NCI-H446 (cell line): ENCODE measurements at regions not wholly inside any gene's neighbourhood (a gene's known extent, or its start where the extent isn't known, plus 50 kb on each side); places are given as distances from the start of the nearest gene placed in this dataset.
"Not testable (repeated sequence)": the region's sequence is repeated elsewhere in the genome, so short reads cannot be mapped to it uniquely, and the experiment has no call there.

Experiments used
- DNase-seq, 2 experiments: peaks; one replicate each; lab custom pipeline; 2025; lab: John Stamatoyannopoulos, UW

DNA sequence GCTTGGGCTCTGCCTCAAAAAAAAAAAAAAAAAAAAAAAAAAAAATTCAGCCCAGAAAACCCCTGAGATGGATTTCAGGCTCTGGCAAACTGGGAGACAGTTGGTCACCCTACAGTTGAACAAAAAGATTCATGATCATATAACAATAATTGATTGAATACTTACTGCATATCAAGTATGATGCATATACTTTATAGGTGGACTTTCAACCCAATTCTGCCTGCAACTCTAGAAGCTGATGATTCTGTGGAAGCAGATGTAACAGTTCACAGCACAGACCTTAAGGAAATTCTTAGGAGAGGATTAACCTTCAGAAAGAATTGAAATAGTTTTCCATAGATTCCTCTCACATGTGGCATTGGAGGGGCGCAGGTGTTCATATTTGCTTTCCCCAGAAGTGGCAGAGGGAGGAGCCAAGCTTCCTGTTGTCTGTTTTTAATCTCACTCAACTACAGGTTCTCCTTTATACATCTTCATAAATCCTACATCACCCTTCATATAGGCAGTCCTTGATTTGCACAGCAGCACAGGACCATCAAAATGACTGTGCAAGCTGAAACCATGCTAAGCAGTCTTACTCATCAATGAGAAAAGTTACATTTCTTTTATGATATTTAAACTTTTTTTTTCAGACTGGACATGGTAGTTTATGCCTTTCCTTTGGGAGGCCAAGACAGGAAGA lies 149.4 kb upstream of the KLF3 start:
- DNase-seq: no peak

DNA sequence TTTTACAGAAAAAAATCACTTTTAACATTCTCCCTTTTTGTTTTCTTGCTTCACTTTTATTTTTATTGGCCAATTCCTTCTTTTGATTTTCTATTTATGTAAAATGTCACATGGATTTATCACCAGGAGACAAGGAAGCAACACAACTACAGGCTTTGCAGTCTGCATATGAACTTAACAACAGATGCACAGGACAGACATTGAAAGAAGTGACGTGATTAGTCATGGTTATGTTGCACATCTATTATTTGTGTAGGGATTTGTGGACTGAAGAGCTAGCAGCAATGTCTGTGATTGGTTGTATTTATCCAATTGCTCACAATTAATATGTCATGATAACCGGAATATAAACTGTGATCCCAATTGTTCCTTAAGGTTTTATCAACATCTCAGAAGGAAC lies 147.8 kb upstream of the KLF3 start:
- DNase-seq: no peak

DNA sequence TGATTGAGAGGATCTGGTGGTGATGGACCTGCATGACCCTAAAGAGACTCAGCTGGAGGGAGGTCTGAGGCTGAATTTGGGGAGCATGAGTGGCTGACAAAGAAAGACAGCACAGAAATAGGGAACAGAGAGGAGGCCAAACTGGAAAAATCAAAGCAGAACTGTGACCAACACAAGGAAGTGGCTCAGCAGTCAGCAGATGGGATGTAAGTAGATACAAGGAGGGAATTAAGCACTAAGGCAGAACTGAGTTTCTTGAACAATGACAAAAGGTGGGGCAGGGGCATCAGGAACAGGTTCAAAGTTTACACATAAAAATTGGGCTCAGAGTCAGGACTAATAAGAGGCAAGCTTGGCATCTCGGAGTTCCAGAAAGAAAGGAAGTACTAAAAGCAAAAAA lies 144.3 kb upstream of the KLF3 start:
- no peak for DNase-seq

DNA sequence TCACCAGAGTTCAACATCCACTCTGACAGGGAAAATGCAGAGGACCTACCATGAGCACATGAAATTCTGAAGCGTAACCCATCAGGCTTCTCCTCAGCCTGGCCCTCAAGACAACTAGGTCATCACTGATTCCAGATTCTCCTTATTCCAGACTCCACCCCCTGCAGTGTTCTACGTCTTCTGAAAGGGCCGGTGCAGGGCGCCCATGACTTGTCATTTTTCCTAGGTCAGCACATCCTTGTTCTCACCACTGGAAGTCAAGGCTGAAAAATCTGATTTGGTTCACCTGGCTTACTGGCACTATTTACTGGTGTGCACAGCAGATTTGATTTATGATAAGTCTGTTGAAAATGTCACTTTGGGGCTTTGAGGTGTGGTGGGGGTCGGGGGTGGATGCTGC lies 140.9 kb upstream of the KLF3 start:
- no peak for DNase-seq

DNA sequence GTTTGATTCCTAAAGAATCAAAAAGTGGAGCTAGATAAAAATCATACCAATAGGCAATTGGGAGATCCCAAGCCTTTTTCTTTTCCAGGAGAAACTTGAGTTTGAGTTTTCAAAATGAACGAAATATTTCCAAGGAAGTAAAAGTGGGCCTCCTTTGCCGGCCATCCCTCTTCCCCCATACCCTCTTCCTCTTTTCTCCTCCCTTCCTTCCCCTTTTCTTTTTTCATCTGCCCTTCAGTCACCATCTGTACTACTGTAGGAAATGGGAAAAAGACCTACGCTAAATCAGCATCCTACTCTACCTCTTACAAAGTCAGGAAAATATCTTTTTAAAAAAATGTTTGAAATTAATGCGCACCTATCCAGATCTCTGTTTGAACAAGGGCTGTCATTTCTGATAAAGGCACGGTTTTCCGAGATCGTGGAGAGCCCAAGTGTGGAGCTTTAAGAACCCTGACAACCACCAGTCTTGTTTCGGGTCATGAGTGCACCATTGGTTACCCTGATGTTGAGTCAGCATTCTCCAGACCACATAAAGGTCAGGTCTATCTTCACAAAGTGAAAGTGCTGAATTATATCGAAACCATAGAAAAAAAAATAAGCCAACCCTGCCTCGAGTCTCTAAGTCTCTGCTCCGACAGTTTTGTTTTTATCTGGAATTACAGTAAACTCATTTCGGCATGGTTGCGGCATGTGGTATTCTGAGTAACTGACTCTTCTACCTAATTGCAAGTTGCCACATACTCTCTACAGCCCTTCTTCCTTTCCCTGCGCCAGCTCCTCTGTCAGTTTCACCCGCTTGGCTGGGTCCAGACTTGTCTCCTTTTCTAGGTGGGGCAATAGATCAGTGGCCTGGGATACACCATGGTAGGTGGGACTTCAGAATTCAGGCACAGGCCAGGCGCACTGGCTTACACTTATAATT lies 140.2 kb upstream of the KLF3 start:
- no peak for DNase-seq

DNA sequence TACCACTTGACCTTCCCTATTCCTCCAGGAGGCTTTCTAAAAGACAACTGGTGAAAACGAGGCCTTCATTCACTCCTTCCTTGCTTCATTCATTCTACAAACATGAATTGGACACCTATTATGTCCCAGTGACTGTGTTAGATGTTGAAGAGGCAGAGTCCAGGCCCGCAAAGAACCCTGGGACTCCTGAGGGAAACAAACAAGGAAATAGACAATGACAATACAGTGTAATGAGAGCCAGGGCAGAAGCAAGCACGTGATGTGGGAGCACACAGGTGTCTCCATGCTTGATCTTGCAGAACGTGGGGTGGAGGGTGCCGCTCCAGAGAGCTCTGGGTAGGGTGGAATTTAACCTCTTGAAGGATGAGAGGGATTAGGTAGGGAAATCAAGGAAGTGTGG lies 137.6 kb upstream of the KLF3 start:
- DNase-seq: no peak

DNA sequence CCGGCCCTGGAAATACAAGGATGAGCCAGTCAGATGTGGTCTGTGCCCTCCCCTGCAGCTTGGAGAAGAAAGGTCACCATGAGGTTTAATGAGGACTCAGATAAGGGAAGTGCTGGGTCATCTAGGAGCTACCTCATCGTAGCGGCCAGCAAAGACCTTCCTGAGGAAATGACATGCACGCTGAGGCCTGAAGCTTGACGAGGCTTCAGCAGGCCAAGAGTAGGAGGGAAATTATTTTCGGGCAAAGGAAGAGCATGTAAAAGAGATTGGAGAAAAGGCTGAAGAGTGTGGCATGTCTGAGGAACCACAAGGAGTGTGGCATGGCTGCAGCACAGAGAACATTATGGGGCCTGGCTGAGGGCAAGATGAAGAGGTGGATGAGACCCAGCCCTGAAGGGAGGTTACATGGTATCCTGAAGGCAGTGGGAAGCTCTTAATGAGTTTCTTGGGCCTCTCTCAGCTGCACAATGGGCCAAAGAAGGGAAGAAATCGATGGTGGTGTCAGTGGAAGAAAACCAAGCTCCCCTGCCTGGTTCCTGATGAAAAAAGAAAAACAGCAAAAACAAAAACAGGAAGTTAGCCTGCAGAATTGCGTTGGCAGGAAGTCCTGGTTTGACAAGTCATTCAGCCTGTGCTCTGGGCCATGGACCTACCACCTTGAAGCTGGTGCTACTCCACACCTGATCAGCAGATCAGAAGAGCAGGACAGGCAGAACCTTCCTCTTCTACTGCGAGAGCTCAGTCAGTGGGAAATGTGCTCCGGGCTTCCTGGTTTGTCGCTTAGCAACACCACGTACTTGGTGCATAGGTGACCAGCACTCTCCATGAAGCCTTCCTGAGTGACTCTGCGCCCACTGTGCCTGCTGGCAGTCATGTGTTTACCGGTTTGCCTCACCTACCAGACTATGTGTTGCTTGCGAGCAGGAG lies 134.5 kb upstream of the KLF3 start:
- DNase-seq: no peak

DNA sequence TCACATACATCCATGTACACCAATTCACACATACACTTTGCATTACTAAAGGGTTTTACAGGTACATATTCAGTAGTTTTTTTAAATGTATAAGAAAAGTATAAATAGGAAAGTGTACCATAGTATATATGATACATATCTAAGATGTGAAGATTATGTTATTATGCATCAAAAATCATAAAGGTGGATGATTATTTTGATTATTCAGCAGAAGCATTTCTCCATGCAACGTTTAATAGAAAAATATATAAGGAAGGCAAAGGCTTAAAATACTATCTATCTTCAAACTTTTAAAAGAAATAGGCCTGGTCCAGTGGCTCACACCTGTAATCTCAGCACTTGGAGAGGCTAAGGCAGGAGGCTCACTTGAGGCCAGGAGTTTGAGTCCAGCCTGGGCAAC lies 133.5 kb upstream of the KLF3 start:
- DNase-seq: no peak

DNA sequence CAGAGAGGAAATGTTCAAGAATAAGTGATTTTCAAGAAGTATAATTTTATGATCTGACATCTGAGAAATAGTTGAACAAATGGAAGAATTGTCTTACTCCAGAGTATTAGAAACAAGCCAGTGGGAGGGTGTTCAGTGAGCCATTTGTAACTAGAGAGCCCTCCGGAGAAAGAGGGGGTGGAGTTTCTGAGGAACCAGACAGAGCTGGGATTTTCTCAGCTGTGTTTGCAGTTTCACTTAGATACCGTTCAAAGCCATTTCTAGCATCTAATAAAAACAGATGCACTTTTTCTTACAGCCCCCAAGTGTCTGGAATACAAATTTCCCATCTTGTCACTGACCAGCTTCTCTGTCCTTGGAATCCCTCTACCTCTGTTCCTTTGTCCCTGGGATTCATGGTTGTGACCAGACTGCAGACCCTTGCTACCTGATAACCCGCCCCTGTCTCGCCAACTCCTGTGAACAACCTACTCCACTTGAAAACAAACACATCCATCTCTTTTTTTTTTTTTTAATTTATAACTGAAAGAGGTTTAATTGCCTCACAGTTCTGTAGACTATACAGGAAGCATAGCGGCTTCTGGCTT lies 132.8 kb upstream of the KLF3 start:
- no peak for DNase-seq

DNA sequence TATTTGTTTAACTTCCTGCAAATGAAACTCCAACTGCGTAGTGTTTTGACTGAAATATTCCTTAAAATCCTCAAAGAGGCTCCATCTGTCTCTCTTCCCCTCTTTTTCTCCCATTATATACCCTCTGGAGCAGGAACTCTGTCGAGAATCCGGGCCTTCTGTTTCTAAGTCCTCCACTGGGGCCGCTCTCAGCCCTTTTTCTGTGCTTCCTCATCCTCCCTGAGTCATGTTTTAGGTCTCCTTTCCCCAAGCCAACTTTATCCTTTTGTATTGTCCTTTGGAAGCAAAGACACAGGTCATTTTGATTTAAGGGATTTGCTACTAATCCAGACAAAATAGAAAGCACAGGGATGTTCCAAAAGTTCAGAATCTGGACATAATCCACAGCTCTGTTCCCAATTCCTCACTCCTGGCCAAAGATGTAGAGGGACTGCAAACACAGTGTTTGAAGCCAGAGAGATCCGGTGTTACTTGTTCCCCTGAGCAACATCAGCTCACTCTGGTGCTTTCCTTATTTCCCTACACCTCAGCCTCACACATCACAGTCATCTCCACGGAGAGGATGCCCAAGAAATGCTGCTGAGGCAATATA lies 131.0 kb upstream of the KLF3 start:
- no peak for DNase-seq

DNA sequence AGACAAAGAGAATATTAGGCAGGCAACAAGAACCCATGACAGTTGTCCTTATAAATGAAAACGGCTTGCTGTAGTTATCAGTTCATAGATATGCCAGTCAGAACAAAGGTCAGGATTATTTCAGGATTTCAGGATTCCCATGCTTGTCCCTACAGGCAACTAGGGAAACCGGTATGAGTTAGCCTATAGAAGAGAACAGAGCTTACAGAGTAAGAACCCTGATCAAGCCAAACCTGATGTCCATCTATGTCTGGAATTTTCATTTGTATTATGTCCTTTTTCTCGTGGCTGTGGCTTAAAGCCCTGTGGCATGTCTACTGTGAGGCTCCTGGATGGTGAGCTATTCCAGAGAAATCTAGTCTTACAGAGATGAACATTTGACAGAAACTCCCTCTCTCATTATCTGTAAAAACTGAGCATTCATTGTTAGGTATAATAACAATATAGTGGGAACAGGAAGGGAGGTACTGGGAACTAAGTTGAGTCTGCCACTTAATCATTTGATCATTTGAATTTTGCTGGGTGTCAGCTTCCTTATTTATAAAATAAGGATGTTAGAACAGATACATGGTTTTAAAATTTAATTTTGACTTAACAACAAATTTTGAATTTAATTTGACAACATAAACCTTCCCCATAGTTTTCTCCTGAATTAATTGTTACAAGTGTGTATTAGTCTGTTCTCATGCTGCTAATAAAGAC lies 129.5 kb upstream of the KLF3 start:
- no peak for DNase-seq

DNA sequence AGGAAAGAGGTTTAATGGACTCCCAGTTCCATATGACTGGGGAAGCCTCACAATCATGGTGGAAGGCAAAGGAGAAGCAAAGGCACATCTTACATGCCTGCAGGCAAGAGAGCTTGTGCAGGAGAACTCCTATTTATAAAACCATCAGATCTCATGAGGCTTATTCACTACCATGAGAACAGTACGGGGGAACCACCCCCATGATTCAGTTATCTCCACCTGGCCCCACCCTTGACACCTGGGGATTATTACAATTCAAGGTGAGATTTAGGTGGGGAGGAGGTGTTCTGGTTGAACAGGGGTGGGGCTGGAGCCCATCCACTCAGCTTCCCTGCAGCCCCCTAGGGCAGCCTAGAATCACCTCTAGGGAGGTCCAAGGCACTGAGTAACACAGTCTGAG lies 128.9 kb upstream of the KLF3 start:
- not testable (repeated sequence) for DNase-seq

DNA sequence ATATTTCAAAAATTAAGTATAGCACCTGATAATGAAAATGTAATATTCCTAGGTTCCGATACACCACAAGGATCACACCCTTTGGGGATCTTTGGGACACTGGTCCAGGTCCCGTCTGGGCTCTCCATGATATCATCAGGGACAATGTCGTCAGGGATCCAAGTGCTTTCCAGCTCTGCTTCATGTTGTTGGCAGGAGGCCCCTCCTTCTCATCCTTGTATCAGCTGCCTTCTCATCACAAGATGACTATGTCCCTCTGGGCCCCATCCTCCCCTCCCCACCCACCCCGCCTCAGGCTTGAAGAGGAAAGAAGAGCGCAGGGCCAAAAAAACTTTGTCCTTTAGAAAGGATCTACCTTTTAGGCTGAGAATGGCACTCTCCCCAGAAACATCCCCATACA lies 128.3 kb upstream of the KLF3 start:
- no peak for DNase-seq

DNA sequence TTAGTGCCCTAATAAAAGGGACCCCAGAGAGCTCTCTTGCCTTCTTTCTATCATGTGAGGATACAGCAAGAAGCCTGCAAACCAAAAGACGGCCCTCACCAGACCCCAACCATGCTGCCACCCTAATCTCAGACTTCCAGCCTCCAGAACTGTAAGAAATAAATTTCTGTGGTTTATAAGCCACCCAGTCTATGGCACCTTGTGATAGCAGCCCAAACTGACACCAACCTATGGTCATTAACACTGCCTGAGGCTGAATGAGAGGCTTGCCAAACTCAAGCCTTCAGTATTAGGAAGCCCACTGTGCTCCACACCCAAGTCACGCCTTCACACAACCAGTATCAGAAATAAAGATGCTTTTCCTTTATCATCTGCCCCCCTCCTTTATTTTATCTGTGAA lies 127.3 kb upstream of the KLF3 start:
- no peak for DNase-seq

DNA sequence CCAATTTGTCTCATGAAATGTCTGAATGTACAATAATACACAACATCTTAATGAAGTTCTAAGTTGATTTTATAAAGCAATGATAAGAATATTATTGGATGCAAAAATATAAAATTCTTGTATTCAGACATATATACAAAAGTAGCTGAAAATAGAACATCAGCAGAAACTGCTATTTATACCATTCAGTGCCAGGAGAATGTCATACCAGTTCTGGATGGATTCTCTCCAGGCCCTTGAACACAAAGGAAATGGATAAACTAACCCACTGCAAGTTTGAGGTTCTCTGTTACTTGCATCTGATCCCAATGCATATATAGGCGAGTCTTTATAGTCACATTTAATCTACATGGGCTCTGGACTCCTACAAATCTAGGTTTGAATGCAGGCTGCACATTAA lies 126.3 kb upstream of the KLF3 start:
- no peak for DNase-seq

DNA sequence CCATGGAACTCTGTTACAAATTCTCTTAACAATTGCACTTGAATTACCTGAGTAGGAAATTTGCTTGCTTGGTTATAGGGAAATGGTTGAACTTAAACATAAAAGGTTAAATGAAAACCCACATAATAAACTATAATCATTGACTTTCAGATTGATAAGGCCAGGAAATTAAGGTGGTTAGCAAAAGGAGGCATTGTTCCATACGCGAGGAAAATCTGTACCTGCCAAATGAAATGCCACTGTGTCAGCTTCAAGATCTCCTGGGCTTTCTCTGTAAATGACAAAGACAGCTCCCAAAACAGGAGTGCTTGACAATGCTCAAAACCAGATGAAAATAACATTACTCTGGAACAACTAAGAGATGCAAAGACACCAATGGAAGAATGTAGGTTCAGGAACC lies 125.5 kb upstream of the KLF3 start:
- no peak for DNase-seq

DNA sequence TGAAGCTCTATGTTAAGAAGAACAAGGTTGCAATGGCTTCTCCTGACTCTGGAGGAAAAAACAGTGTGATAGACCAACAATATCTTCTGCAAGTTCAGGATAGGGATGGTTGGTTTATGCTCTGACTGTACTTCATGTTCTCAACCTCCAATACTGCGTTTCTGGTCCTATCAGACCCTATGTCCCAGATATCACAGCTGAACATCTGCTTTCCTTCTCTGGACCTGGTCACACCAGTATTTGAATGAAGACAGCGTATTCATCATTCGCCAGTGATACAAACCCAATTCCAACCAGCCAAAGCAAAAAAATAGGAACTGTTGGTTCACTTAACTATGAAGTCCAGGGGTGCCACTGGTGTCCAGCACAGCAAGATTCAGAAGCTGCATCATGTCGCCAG lies 124.5 kb upstream of the KLF3 start:
- DNase-seq: no peak

DNA sequence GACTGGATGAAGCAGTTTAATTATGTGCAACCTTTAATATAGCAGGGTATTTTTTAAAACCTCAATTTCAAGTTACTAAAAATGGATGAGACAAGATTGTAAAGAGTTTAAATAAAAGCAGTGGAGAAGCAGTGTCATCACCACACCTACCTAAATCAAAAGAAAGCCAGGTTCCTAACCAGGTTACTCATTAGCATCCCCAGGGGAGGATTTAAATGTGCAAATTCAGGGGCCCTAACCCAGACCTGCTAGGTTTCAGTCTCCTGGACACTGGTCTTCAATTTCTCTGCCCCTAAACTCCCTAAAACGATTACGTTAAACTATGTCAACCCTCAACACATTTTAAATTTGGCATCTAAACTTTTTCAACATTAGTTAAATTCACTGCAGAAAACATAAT lies 116.9 kb upstream of the KLF3 start:
- no peak for DNase-seq

DNA sequence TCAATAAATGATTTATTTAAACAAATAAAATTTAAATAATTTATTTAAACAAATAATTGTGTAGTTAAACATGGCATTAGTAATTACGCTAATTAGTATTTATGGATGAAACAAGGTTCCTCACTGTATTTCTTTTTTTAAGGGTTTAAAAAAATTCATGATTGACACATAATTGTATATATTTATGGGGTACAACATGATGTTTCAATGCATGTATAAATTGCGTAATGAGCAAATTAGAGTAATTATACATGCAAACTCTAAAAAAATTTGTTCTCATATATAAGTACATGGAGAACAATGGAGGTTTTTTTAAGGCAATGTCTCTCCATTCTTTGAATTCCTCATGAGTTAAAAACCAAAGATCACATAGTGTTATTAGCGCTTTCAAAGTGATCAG lies 115.7 kb upstream of the KLF3 start:
- no peak for DNase-seq

DNA sequence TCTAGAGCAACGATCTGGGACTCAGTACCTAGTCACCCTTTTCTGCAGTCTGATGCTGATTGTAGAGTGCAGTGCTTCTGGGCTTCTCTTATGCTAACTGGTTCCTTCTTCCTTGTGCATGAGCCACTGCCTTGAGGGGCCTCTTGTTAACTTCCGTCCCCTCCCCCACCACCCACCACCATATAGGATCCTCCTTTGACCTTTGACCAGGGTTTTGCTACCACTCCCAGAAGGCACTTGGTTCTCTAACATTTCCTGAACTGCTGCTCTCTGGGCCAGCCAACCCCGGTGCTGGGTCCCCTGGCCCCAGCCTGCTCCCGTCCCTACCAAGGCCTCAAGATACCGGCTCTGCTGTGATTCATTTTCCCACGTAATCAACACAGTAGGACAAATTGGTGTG lies 104.6 kb upstream of the KLF3 start:
- no peak for DNase-seq

DNA sequence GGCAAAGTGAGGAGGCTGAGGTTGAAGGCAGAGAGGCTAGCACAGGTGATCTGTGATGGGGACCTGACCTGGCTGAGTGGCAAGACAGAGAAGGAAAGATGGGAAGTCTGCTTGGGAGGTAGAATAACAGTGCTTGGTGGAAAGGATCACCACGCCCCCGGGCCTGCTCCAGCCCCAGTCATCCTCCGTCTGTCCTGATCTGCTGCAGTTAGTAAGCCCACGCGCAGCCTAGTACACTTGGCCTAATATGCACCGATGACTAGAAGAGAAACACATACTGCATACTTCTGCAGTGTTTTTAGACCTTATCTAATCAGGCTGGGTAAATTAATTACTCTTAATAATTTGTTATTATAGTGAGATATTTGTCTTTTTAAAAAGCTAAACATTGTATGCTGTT lies 103.7 kb upstream of the KLF3 start:
- DNase-seq: no peak
